Prostate gland (tissue), 2 donors: ENCODE measurements at regions not wholly inside any gene's neighbourhood (a gene's known extent, or its start where the extent isn't known, plus 50 kb on each side); places are given as distances from the start of the nearest gene placed in this dataset.

Experiments used
- POLR2A ChIP-seq: fragments of 450-650 bp; IDR thresholded peaks from one replicate; pipeline ENCODE4 v1.6.1; 2016; ENCODE audit warnings: antibody characterized with exemption, mild to moderate bottlenecking
- TF ChIP-seq, protein P1 (sequence below), 4 experiments: fragments of 200-600 bp in 2 of 4; fragments of 450-650 bp in 2 of 4; sonication (generic) in 2 of 4; IDR thresholded peaks; 1 replicate in 3 of 4; 2 replicates in 1 of 4; pipeline ENCODE4 v1.5.1; 2016 to 2019; ENCODE audit warnings: antibody characterized with exemption in 4 of 4, mild to moderate bottlenecking in 2 of 4, moderate library complexity in 2 of 4

DNA sequence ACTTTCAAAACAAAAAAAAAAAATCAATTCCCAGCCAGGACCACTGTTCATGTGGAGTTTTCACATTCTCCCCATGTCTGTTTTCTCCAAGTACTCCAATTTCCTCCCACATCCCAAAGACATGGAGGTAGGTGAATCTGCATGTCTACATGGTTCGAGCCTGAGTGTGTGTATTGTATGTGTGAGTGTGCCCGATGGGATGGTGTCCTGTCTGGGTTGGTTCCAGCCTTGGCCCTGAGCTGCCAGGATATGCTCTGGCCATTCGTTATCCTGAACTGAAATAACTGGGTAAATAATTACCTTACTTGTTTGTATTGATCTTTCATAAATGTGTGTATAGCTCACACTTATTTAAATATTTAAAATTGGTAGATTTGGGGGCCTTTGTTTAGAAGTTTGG is 452.3 kb upstream of the RORB start:
- TF ChIP-seq, protein P1, sequence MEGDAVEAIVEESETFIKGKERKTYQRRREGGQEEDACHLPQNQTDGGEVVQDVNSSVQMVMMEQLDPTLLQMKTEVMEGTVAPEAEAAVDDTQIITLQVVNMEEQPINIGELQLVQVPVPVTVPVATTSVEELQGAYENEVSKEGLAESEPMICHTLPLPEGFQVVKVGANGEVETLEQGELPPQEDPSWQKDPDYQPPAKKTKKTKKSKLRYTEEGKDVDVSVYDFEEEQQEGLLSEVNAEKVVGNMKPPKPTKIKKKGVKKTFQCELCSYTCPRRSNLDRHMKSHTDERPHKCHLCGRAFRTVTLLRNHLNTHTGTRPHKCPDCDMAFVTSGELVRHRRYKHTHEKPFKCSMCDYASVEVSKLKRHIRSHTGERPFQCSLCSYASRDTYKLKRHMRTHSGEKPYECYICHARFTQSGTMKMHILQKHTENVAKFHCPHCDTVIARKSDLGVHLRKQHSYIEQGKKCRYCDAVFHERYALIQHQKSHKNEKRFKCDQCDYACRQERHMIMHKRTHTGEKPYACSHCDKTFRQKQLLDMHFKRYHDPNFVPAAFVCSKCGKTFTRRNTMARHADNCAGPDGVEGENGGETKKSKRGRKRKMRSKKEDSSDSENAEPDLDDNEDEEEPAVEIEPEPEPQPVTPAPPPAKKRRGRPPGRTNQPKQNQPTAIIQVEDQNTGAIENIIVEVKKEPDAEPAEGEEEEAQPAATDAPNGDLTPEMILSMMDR (IDR thresholded peaks at IDR 0.05), result no peak
- no peak for TF ChIP-seq POLR2A
